IPS-18c (cell line): ENCODE measurements at regions not wholly inside any gene's neighbourhood (a gene's known extent, or its start where the extent isn't known, plus 50 kb on each side); places are given as distances from the start of the nearest gene placed in this dataset.

Experiments used
- H3K4me3 ChIP-seq: 2 replicates; pipeline ENCODE4 v1.7.0; 2013; ENCODE audit warnings: low read depth, mild to moderate bottlenecking, low read length, moderate library complexity; ENCODE audit not compliant: insufficient read depth
- H3K9me3 ChIP-seq: one replicate; pipeline ENCODE4 v1.6.1; 2013; ENCODE audit warnings: mild to moderate bottlenecking, low read length, moderate library complexity; ENCODE audit not compliant: control insufficient read depth, insufficient read depth

- no peak overlapping the region for H3K4me3 ChIP-seq
- no peaks in the 10 kb centered on the region for H3K9me3 ChIP-seq
Measured at GRCh38 chr3:25133588-25133987, 294.5 kb upstream of the RARB start.

- Histone ChIP-seq H3K9me3 (no peaks in the 10 kb centered on the region), H3K4me3 (no peak overlapping the region)
Measured at GRCh38 chr3:25137606-25138005, 290.5 kb upstream of the RARB start.

GRCh38 chr3:25139267-25139666, 288.8 kb upstream of the RARB start:
- H3K4me3 ChIP-seq: no peak overlapping the region
- H3K9me3 ChIP-seq: no peaks in the 10 kb centered on the region

- Histone ChIP-seq H3K4me3 (no peak overlapping the region), H3K9me3 (no peaks in the 10 kb centered on the region)
Measured at GRCh38 chr3:25142609-25143355, 285.3 kb upstream of the RARB start.

GRCh38 chr3:25143356-25144025, 284.6 kb upstream of the RARB start:
- no peak overlapping the region for H3K4me3 ChIP-seq
- no peaks in the 10 kb centered on the region for H3K9me3 ChIP-seq

- H3K9me3 ChIP-seq: no peaks in the 10 kb centered on the region
- H3K4me3 ChIP-seq: no peak overlapping the region
Measured at GRCh38 chr3:25144430-25144829, 283.6 kb upstream of the RARB start.

- Histone ChIP-seq H3K9me3 (no peaks in the 10 kb centered on the region), H3K4me3 (no peak overlapping the region)
Measured at GRCh38 chr3:25145176-25145575, 282.9 kb upstream of the RARB start.

- Histone ChIP-seq H3K4me3 (no peak overlapping the region), H3K9me3 (no peaks in the 10 kb centered on the region)
Measured at GRCh38 chr3:25150199-25150598, 277.9 kb upstream of the RARB start.

- Histone ChIP-seq H3K9me3 (no peaks in the 10 kb centered on the region), H3K4me3 (no peak overlapping the region)
Measured at GRCh38 chr3:25151281-25151902, 276.7 kb upstream of the RARB start.

GRCh38 chr3:25151903-25152295, 276.2 kb upstream of the RARB start:
- no peaks in the 10 kb centered on the region for H3K9me3 ChIP-seq
- no peak overlapping the region for H3K4me3 ChIP-seq

- Histone ChIP-seq H3K9me3 (no peaks in the 10 kb centered on the region), H3K4me3 (no peak overlapping the region)
Measured at GRCh38 chr3:25153136-25153535, 274.9 kb upstream of the RARB start.

- Histone ChIP-seq H3K4me3 (no peak overlapping the region), H3K9me3 (no peaks in the 10 kb centered on the region)
Measured at GRCh38 chr3:25153561-25153960, 274.5 kb upstream of the RARB start.

GRCh38 chr3:25155652-25156471, 272.2 kb upstream of the RARB start:
- H3K4me3 ChIP-seq: no peak overlapping the region
- no peaks in the 10 kb centered on the region for H3K9me3 ChIP-seq

GRCh38 chr3:25156626-25157025, 271.4 kb upstream of the RARB start:
- no peaks in the 10 kb centered on the region for H3K9me3 ChIP-seq
- no peak overlapping the region for H3K4me3 ChIP-seq

GRCh38 chr3:25165306-25165705, 262.8 kb upstream of the RARB start:
- no peaks in the 10 kb centered on the region for H3K9me3 ChIP-seq
- no peak overlapping the region for H3K4me3 ChIP-seq

GRCh38 chr3:25166016-25166415, 262.0 kb upstream of the RARB start:
- Histone ChIP-seq H3K4me3 (no peak overlapping the region), H3K9me3 (no peaks in the 10 kb centered on the region)

GRCh38 chr3:25169151-25169550, 258.9 kb upstream of the RARB start:
- Histone ChIP-seq H3K4me3 (no peak overlapping the region), H3K9me3 (no peaks in the 10 kb centered on the region)
